OCI-LY7 (cell line): ENCODE measurements at regions not wholly inside any gene's neighbourhood (a gene's known extent, or its start where the extent isn't known, plus 50 kb on each side); places are given as distances from the start of the nearest gene placed in this dataset.

ENCODE experiments used
- BruUV-seq: library from RNA; stranded (reverse); fragments of 400-500 nt; replicated peaks from 2 replicates; lab custom pipeline; 2021; lab: Mats Ljungman, UMichigan
- CTCF ChIA-PET: fragments of 300-600 bp; sonication (Branson Sonifier 250); formaldehyde crosslinking; loops from one replicate; lab custom pipeline; 2022; ENCODE audit warnings: antibody characterized with exemption; ENCODE audit not compliant: unreplicated experiment; lab: Charles Lee
- POLR2A ChIA-PET: fragments of 300-600 bp; sonication (Branson Sonifier 250); formaldehyde crosslinking; loops from one replicate; lab custom pipeline; 2022; ENCODE audit warnings: antibody characterized with exemption; lab: Charles Lee
- DNase-seq: peaks from one replicate; pipeline ENCODE4 v3.0.0-alpha.2; 2015; ENCODE audit warnings: low spot score
- H2AFZ ChIP-seq: fragments of 200-600 bp; sonication (generic), shearing (Covaris generic); 2 replicates; pipeline ENCODE4 v1.6.1; 2014; ENCODE audit warnings: mild to moderate bottlenecking, antibody characterized with exemption, low read length, moderate library complexity
- H3K27ac ChIP-seq: fragments of 200-600 bp; sonication (generic); 2 replicates; pipeline ENCODE4 v1.5.1; 2014; ENCODE audit warnings: mixed run types, low read depth, mild to moderate bottlenecking, moderate library complexity, low read length, inconsistent platforms; ENCODE audit not compliant: poor library complexity, severe bottlenecking
- H3K36me3 ChIP-seq: fragments of 200-600 bp; sonication (generic); 2 replicates; pipeline ENCODE4 v1.6.1; 2014; ENCODE audit warnings: mild to moderate bottlenecking, antibody characterized with exemption, low read length, moderate library complexity, mixed read lengths; ENCODE audit not compliant: insufficient read depth
- H3K4me1 ChIP-seq: fragments of 200-600 bp; sonication (generic); 2 replicates; pipeline ENCODE4 v1.5.1; 2014; ENCODE audit warnings: mild to moderate bottlenecking, low read length; ENCODE audit not compliant: insufficient read depth, poor library complexity, severe bottlenecking
- H3K4me2 ChIP-seq: fragments of 200-600 bp; sonication (generic); 2 replicates; pipeline ENCODE4 v1.6.1; 2014; ENCODE audit warnings: mild to moderate bottlenecking, low read length
- H3K4me3 ChIP-seq: fragments of 200-600 bp; sonication (generic); 2 replicates; pipeline ENCODE4 v1.5.1; 2014; ENCODE audit warnings: mild to moderate bottlenecking, low read depth, low read length; ENCODE audit not compliant: poor library complexity, severe bottlenecking
- H3K79me2 ChIP-seq: fragments of 200-600 bp; sonication (generic); 2 replicates; pipeline ENCODE4 v1.6.1; 2016; ENCODE audit warnings: low read depth, mild to moderate bottlenecking, low read length, moderate library complexity, mixed read lengths; ENCODE audit not compliant: insufficient read depth
- H3K9me2 ChIP-seq: fragments of 200-600 bp; sonication (generic); 2 replicates; pipeline ENCODE4 v1.6.1; 2016; ENCODE audit warnings: mild to moderate bottlenecking, low read length, mixed read lengths; ENCODE audit not compliant: insufficient read depth
- H3K9me3 ChIP-seq: fragments of 200-600 bp; sonication (generic); 2 replicates; pipeline ENCODE4 v1.6.1; 2014; ENCODE audit warnings: mild to moderate bottlenecking, mixed run types, low read length, mixed read lengths
- H4K20me1 ChIP-seq: fragments of 200-600 bp; sonication (generic); 2 replicates; pipeline ENCODE4 v1.6.1; 2014; ENCODE audit warnings: mild to moderate bottlenecking, antibody characterized with exemption, low read length, moderate library complexity, mixed read lengths; ENCODE audit not compliant: insufficient read depth
- CTCF ChIP-seq: fragments of 200-600 bp; sonication (generic); conservative IDR thresholded peaks from 2 replicates; pipeline ENCODE4 v1.5.1; 2014; ENCODE audit warnings: mild to moderate bottlenecking, antibody characterized with exemption, low read length, moderate library complexity, mixed read lengths
- EZH2phosphoT487 ChIP-seq: fragments of 200-600 bp; sonication (generic); IDR thresholded peaks from 2 replicates; pipeline ENCODE4 v1.6.1; 2018; ENCODE audit warnings: low read depth, borderline replicate concordance, mild to moderate bottlenecking, mixed run types, antibody characterized with exemption, low read length, moderate library complexity, mixed read lengths
- intact Hi-C: fragments of 100-400 bp; cut with micrococcal nuclease; formaldehyde crosslinking; loops from one replicate; pipeline ENCODE4 v1.10.0; 2022; ENCODE audit not compliant: unreplicated experiment

- DNase-seq = no peak
- Histone ChIP-seq H4K20me1 (no peaks in the 10 kb centered on the region), H3K9me2 (no peaks in the 10 kb centered on the region), H3K9me3 (no peaks in the 10 kb centered on the region), H3K4me1 (no peaks in the 10 kb centered on the region), H3K4me2 (no peak overlapping the region), H2AFZ (no peak overlapping the region), H3K4me3 (no peak overlapping the region), H3K36me3 (no peaks in the 10 kb centered on the region), H3K27ac (no peak overlapping the region), H3K79me2 (no peaks in the 10 kb centered on the region)
- intact Hi-C loops = loop anchor here (10.0 kb wide), 1 partner anchor 224 kb away; no protein-coding TSS in a partner anchor
- no TSS peak for BruUV-seq
- CTCF ChIA-PET = no interaction called here
- TF ChIP-seq CTCF = no peak
- no peak for TF ChIP-seq EZH2phosphoT487
- POLR2A ChIA-PET = interaction anchor here (0.7 to 0.9 kb wide), 2 partner anchors 9 to 62 kb away, joined by 3 read pairs; no protein-coding TSS in a partner anchor
These were observed 97.4 kb upstream of the ITGA1 start for GRCh38 chr5:52690236-52690768.

- no peaks in the 10 kb centered on the region for H4K20me1 ChIP-seq
- no peak overlapping the region for H3K4me3 ChIP-seq
- H3K4me2 ChIP-seq = no peak overlapping the region
- H3K9me3 ChIP-seq = no peaks in the 10 kb centered on the region
- no peak for TF ChIP-seq CTCF
- no peak for TF ChIP-seq EZH2phosphoT487
- H3K9me2 ChIP-seq = no peaks in the 10 kb centered on the region
- H3K36me3 ChIP-seq = no peaks in the 10 kb centered on the region
- no peaks in the 10 kb centered on the region for H3K79me2 ChIP-seq
- H3K4me1 ChIP-seq = no peaks in the 10 kb centered on the region
- no TSS peak for BruUV-seq
- H3K27ac ChIP-seq = no peak overlapping the region
- ChIA-PET CTCF (no interaction called here), POLR2A (interaction anchor here (0.5 kb wide), 1 partner anchor 13 kb away, joined by 3 read pairs; no protein-coding TSS in a partner anchor)
- intact Hi-C loops = loop anchor here (10.0 kb wide), 1 partner anchor 223 kb away; no protein-coding TSS in a partner anchor
- no peak overlapping the region for H2AFZ ChIP-seq
- DNase-seq = no peak
These were observed 95.7 kb upstream of the ITGA1 start for GRCh38 chr5:52692039-52692438.

- no peak overlapping the region for H3K4me3 ChIP-seq
- H3K4me2 ChIP-seq = no peak overlapping the region
- no peaks in the 10 kb centered on the region for H3K36me3 ChIP-seq
- no peak overlapping the region for H3K27ac ChIP-seq
- no peaks in the 10 kb centered on the region for H3K4me1 ChIP-seq
- ChIA-PET CTCF (no interaction called here), POLR2A (no interaction called here)
- no peaks in the 10 kb centered on the region for H3K79me2 ChIP-seq
- H4K20me1 ChIP-seq = no peaks in the 10 kb centered on the region
- no peak for TF ChIP-seq EZH2phosphoT487
- TF ChIP-seq CTCF = no peak
- no peak overlapping the region for H2AFZ ChIP-seq
- DNase-seq = no peak
- no peaks in the 10 kb centered on the region for H3K9me3 ChIP-seq
- H3K9me2 ChIP-seq = no peaks in the 10 kb centered on the region
- no TSS peak for BruUV-seq
- intact Hi-C loops = loop anchor here (10.0 kb wide), 1 partner anchor 222 kb away; no protein-coding TSS in a partner anchor
These were observed 95.1 kb upstream of the ITGA1 start for GRCh38 chr5:52692606-52693005.
